ENCODE measurements at regions not wholly inside any gene's neighbourhood (a gene's known extent, or its start where the extent isn't known, plus 50 kb on each side); places are given as distances from the start of the nearest gene placed in this dataset.

DNA sequence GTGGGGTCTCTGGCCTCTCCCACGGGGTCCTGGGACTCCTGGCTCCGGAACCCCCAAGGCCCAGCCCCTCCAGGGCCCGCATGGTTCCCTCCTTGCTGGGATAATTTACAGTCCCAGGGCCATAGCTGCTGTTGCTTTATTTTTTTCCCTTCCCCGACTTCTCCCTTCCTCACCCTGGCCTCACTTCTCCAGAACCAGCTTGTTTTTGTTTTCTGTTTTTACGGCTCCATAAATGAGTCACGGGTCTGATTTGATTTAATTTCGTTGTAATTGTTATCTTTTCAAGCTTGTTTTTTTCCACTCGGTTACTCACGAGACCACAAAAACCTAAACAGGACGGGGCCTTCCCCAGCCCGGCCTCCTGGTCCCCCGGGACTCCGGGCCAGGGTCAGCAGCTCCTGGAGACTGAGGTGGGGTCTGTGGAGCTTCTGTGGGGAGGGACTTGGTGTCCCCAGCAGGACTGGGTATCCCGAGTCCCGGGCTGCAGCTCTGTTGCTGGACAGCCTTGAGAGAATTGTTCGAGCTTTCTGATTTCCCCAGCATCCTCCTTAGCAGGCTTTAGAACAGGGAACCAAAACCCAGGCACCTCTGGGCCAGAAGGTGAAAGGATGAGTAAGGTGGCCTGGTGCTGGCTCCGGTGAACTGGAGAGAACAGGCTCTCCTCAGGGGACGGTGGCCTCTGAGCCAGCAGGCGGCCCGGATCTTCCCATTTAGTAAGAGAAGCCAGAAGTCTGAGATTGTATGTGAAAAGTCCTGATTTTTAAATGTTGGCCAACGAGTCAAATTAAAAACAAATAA lies 94.9 kb downstream of the CEBPB start:
- TF ChIP-seq, protein P1, sequence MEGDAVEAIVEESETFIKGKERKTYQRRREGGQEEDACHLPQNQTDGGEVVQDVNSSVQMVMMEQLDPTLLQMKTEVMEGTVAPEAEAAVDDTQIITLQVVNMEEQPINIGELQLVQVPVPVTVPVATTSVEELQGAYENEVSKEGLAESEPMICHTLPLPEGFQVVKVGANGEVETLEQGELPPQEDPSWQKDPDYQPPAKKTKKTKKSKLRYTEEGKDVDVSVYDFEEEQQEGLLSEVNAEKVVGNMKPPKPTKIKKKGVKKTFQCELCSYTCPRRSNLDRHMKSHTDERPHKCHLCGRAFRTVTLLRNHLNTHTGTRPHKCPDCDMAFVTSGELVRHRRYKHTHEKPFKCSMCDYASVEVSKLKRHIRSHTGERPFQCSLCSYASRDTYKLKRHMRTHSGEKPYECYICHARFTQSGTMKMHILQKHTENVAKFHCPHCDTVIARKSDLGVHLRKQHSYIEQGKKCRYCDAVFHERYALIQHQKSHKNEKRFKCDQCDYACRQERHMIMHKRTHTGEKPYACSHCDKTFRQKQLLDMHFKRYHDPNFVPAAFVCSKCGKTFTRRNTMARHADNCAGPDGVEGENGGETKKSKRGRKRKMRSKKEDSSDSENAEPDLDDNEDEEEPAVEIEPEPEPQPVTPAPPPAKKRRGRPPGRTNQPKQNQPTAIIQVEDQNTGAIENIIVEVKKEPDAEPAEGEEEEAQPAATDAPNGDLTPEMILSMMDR (IDR thresholded peaks at IDR 0.05): no peak
- TF ChIP-seq POLR2A (IDR thresholded peaks at IDR 0.05): no peak

All from gastroesophageal sphincter (tissue), 3 donors.